B cell (primary cell): ENCODE measurements at regions not wholly inside any gene's neighbourhood (a gene's known extent, or its start where the extent isn't known, plus 50 kb on each side); places are given as distances from the start of the nearest gene placed in this dataset.

Source experiments
- EZH2 ChIP-seq: IDR thresholded peaks from 2 replicates; pipeline ENCODE4 v1.6.1; 2012; ENCODE audit warnings: borderline replicate concordance, low read depth, mild to moderate bottlenecking, moderate library complexity, low read length; ENCODE audit not compliant: insufficient read depth, poor library complexity, severe bottlenecking
- TF ChIP-seq, protein P1 (sequence below): fragments of 200-600 bp; IDR thresholded peaks from one replicate; pipeline ENCODE4 v1.8.0; 2022; ENCODE audit warnings: antibody characterized with exemption, mild to moderate bottlenecking

DNA sequence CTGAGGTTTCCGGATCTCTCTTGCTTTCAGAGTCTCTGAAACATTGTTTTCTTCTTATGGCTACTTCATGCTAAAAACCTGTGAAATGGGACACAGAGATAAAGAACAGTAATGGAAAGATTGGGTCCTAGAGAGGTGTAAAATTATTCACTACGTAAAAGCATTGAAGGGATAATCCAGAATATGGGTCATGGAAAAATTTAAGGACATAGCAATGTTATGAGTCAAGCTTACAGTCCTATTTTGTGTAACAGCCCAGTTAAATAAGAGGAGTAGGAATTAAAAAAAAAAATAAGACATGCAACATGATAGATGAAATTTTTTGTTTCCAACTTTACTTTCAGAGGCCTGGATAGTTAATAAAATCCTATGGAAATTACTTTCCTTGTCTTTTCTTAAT is 61.9 kb upstream of the ELL2 start:
- TF ChIP-seq, protein P1, sequence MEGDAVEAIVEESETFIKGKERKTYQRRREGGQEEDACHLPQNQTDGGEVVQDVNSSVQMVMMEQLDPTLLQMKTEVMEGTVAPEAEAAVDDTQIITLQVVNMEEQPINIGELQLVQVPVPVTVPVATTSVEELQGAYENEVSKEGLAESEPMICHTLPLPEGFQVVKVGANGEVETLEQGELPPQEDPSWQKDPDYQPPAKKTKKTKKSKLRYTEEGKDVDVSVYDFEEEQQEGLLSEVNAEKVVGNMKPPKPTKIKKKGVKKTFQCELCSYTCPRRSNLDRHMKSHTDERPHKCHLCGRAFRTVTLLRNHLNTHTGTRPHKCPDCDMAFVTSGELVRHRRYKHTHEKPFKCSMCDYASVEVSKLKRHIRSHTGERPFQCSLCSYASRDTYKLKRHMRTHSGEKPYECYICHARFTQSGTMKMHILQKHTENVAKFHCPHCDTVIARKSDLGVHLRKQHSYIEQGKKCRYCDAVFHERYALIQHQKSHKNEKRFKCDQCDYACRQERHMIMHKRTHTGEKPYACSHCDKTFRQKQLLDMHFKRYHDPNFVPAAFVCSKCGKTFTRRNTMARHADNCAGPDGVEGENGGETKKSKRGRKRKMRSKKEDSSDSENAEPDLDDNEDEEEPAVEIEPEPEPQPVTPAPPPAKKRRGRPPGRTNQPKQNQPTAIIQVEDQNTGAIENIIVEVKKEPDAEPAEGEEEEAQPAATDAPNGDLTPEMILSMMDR: no peak
- TF ChIP-seq EZH2: no peak
